Uterus (tissue), 3 donors: ENCODE measurements at regions not wholly inside any gene's neighbourhood (a gene's known extent, or its start where the extent isn't known, plus 50 kb on each side); places are given as distances from the start of the nearest gene placed in this dataset.

ENCODE experiments used
- DNase-seq, 2 donors: peaks; one replicate each; pipeline ENCODE4 v3.0.0-alpha.2; 2019 to 2020
- H3K27ac ChIP-seq, 2 donors: fragments of 200-600 bp; sonication (generic); 1 replicate in 1 of 2; 2 replicates in 1 of 2; pipeline ENCODE4 v1.5.1; 2016 to 2018
- H3K27me3 ChIP-seq, 2 donors: fragments of 200-600 bp; sonication (generic); one replicate each; pipeline ENCODE4 v1.5.1; 2018 to 2019; ENCODE audit warnings: control low read depth in 1 of 2
- H3K36me3 ChIP-seq, 2 donors: fragments of 200-600 bp; sonication (generic); one replicate each; pipeline ENCODE4 v1.5.1; 2019; ENCODE audit warnings: control low read depth in 1 of 2
- H3K4me1 ChIP-seq, 2 donors: fragments of 200-600 bp; sonication (generic); one replicate each; pipeline ENCODE4 v1.5.1; 2018 to 2019; ENCODE audit warnings: control low read depth in 1 of 2
- H3K4me3 ChIP-seq, 2 donors: fragments of 200-600 bp; sonication (generic); 1 replicate in 1 of 2; 2 replicates in 1 of 2; pipeline ENCODE4 v1.5.1; 2018 to 2019; ENCODE audit warnings: mild to moderate bottlenecking in 1 of 2
- H3K9me3 ChIP-seq, 2 donors: fragments of 200-600 bp; sonication (generic); one replicate each; pipeline ENCODE4 v1.5.1; 2019; ENCODE audit warnings: control low read depth in 1 of 2
- CTCF ChIP-seq, 4 experiments: fragments of 200-600 bp in 2 of 4; fragments of 450-650 bp in 2 of 4; sonication (generic) in 2 of 4; IDR thresholded peaks; one replicate each; pipeline ENCODE4 v1.5.1; 2016 to 2019; ENCODE audit warnings: antibody characterized with exemption in 4 of 4, mild to moderate bottlenecking in 2 of 4, moderate library complexity in 1 of 4
- POLR2A ChIP-seq, 2 donors: fragments of 450-650 bp; IDR thresholded peaks; one replicate each; pipeline ENCODE4 v1.6.1; 2016; ENCODE audit warnings: antibody characterized with exemption in 2 of 2, mild to moderate bottlenecking in 1 of 2, moderate library complexity in 1 of 2
- intact Hi-C: fragments of 100-400 bp; cut with DNase I; formaldehyde crosslinking; loops from one replicate; pipeline ENCODE4 v1.15.1; 2023; ENCODE audit warnings: low total_unique reads
- donor health status: DM: yes; HTN: yes; CAD: no.

GRCh38 chr6:164694386-164694785 is 615.0 kb downstream of the C6orf118 start:
- H3K36me3 ChIP-seq: no peaks in the 10 kb centered on the region
- intact Hi-C loops: no loop called here
- TF ChIP-seq CTCF (IDR thresholded peaks at IDR 0.05) (no peak), POLR2A (IDR thresholded peaks at IDR 0.05) (no peak)

GRCh38 chr6:164693944-164694343 is 615.5 kb downstream of the C6orf118 start:
- Histone ChIP-seq H3K4me1 (no peaks in the 10 kb centered on the region), H3K27ac (no peak overlapping the region), H3K4me3 (no peak overlapping the region), H3K27me3 (no peaks in the 10 kb centered on the region), H3K9me3 (no peaks in the 10 kb centered on the region), H3K36me3 (no peaks in the 10 kb centered on the region)
- intact Hi-C loops: no loop called here
- TF ChIP-seq CTCF (IDR thresholded peaks at IDR 0.05): no peak
- TF ChIP-seq POLR2A (IDR thresholded peaks at IDR 0.05): no peak
- no peak for DNase-seq

More at GRCh38 chr6:164694386-164694785, 615.0 kb downstream of the C6orf118 start:
- H3K4me3 ChIP-seq: no peak overlapping the region
- no peaks in the 10 kb centered on the region for H3K27me3 ChIP-seq
- no peaks in the 10 kb centered on the region for H3K4me1 ChIP-seq
- no peak overlapping the region for H3K27ac ChIP-seq
- no peaks in the 10 kb centered on the region for H3K9me3 ChIP-seq
- DNase-seq: no peak

GRCh38 chr6:164692772-164693510 is 616.5 kb downstream of the C6orf118 start:
- DNase-seq: no peak
- H3K27me3 ChIP-seq: no peaks in the 10 kb centered on the region
- no peak overlapping the region for H3K27ac ChIP-seq
- no peaks in the 10 kb centered on the region for H3K4me1 ChIP-seq
- no peaks in the 10 kb centered on the region for H3K9me3 ChIP-seq
- TF ChIP-seq CTCF (IDR thresholded peaks at IDR 0.05) (no peak), POLR2A (IDR thresholded peaks at IDR 0.05) (no peak)
- no peak overlapping the region for H3K4me3 ChIP-seq
- intact Hi-C loops: no loop called here
- no peaks in the 10 kb centered on the region for H3K36me3 ChIP-seq

GRCh38 chr6:164690702-164691500 is 618.5 kb downstream of the C6orf118 start:
- H3K4me3 ChIP-seq: no peak overlapping the region
- no peaks in the 10 kb centered on the region for H3K36me3 ChIP-seq
- no peaks in the 10 kb centered on the region for H3K4me1 ChIP-seq
- no peaks in the 10 kb centered on the region for H3K27me3 ChIP-seq
- TF ChIP-seq POLR2A (IDR thresholded peaks at IDR 0.05) (no peak), CTCF (IDR thresholded peaks at IDR 0.05) (no peak)
- no peaks in the 10 kb centered on the region for H3K9me3 ChIP-seq
- no peak overlapping the region for H3K27ac ChIP-seq
- DNase-seq: no peak
- intact Hi-C loops: no loop called here

GRCh38 chr6:164690241-164690640 is 619.2 kb downstream of the C6orf118 start:
- intact Hi-C loops: no loop called here
- TF ChIP-seq POLR2A (IDR thresholded peaks at IDR 0.05) (no peak), CTCF (IDR thresholded peaks at IDR 0.05) (no peak)
- H3K27me3 ChIP-seq: no peaks in the 10 kb centered on the region

More at GRCh38 chr6:164690241-164690640, 619.2 kb downstream of the C6orf118 start:
- Histone ChIP-seq H3K4me1 (no peaks in the 10 kb centered on the region), H3K9me3 (no peaks in the 10 kb centered on the region), H3K27ac (no peak overlapping the region), H3K36me3 (no peaks in the 10 kb centered on the region), H3K4me3 (no peak overlapping the region)
- no peak for DNase-seq
